Vagina (tissue), 2 donors: ENCODE measurements at regions not wholly inside any gene's neighbourhood (a gene's known extent, or its start where the extent isn't known, plus 50 kb on each side); places are given as distances from the start of the nearest gene placed in this dataset.

Source experiments
- DNase-seq, 2 donors: peaks; one replicate each; pipeline ENCODE4 v3.0.0-alpha.2; 2017; ENCODE audit errors: extremely low spot score in 2 of 2
- H3K27ac ChIP-seq: fragments of 200-600 bp; sonication (generic); one replicate; pipeline ENCODE4 v1.5.1; 2019
- H3K27me3 ChIP-seq: fragments of 200-600 bp; sonication (generic); one replicate; pipeline ENCODE4 v1.5.1; 2019
- H3K36me3 ChIP-seq, 2 donors: fragments of 200-600 bp; sonication (generic); one replicate each; pipeline ENCODE4 v1.5.1; 2017 to 2019
- H3K4me1 ChIP-seq: fragments of 200-600 bp; sonication (generic); one replicate; pipeline ENCODE4 v1.5.1; 2019
- H3K4me3 ChIP-seq, 2 donors: fragments of 200-600 bp; sonication (generic); 1 replicate in 1 of 2; 2 replicates in 1 of 2; pipeline ENCODE4 v1.5.1; 2016 to 2019
- H3K9me3 ChIP-seq: fragments of 200-600 bp; sonication (generic); one replicate; pipeline ENCODE4 v1.5.1; 2019
- CTCF ChIP-seq, 3 experiments: fragments of 450-650 bp in 2 of 3; fragments of 200-600 bp in 1 of 3; sonication (generic) in 1 of 3; IDR thresholded peaks; one replicate each; pipeline ENCODE4 v1.5.1; 2017 to 2019; ENCODE audit warnings: antibody characterized with exemption in 3 of 3, mild to moderate bottlenecking in 2 of 3, moderate library complexity in 2 of 3
- POLR2A ChIP-seq, 2 donors: fragments of 450-650 bp; IDR thresholded peaks; one replicate each; pipeline ENCODE4 v1.6.1; 2017; ENCODE audit warnings: antibody characterized with exemption in 2 of 2, mild to moderate bottlenecking in 2 of 2, moderate library complexity in 2 of 2
- POLR2AphosphoS5 ChIP-seq, 2 donors: sonication (generic); formaldehyde crosslinking; IDR thresholded peaks; one replicate each; pipeline ENCODE4 v1.9.0; 2017; ENCODE audit warnings: antibody characterized with exemption in 2 of 2, mild to moderate bottlenecking in 2 of 2, low read depth in 1 of 2; ENCODE audit not compliant: insufficient read depth in 1 of 2
- intact Hi-C: fragments of 100-400 bp; cut with DNase I; formaldehyde crosslinking; loops from one replicate; pipeline ENCODE4 v1.15.1; 2023

- H3K27me3 ChIP-seq: no peaks in the 10 kb centered on the region
- no peak overlapping the region for H3K27ac ChIP-seq
- intact Hi-C loops: no loop called here
- H3K9me3 ChIP-seq: no peaks in the 10 kb centered on the region
- DNase-seq: no peak
- TF ChIP-seq POLR2AphosphoS5 (IDR thresholded peaks at IDR 0.05; ENCODE audit: insufficient read depth in 1 of 2, low read depth in 1 of 2) (no peak), POLR2A (IDR thresholded peaks at IDR 0.05) (no peak), CTCF (IDR thresholded peaks at IDR 0.05) (no peak)
- H3K4me1 ChIP-seq: no peaks in the 10 kb centered on the region
- H3K4me3 ChIP-seq: no peak overlapping the region
- H3K36me3 ChIP-seq: no peaks in the 10 kb centered on the region
These were observed 196.4 kb upstream of the LDB2 start for GRCh38 chr4:17094876-17095210.

- DNase-seq: no peak
- H3K36me3 ChIP-seq: no peaks in the 10 kb centered on the region
- H3K4me3 ChIP-seq: no peak overlapping the region
- H3K27me3 ChIP-seq: no peaks in the 10 kb centered on the region
- no peaks in the 10 kb centered on the region for H3K4me1 ChIP-seq
- intact Hi-C loops: no loop called here
- TF ChIP-seq POLR2AphosphoS5 (IDR thresholded peaks at IDR 0.05; ENCODE audit: insufficient read depth in 1 of 2, low read depth in 1 of 2) (no peak), CTCF (IDR thresholded peaks at IDR 0.05) (no peak), POLR2A (IDR thresholded peaks at IDR 0.05) (no peak)
- no peak overlapping the region for H3K27ac ChIP-seq
- no peaks in the 10 kb centered on the region for H3K9me3 ChIP-seq
These were observed 195.9 kb upstream of the LDB2 start for GRCh38 chr4:17094159-17094875.

- Histone ChIP-seq H3K4me1 (no peaks in the 10 kb centered on the region), H3K9me3 (no peaks in the 10 kb centered on the region), H3K27ac (no peak overlapping the region), H3K27me3 (no peaks in the 10 kb centered on the region), H3K4me3 (no peak overlapping the region), H3K36me3 (no peaks in the 10 kb centered on the region)
- DNase-seq: no peak
- intact Hi-C loops: no loop called here
- TF ChIP-seq POLR2A (IDR thresholded peaks at IDR 0.05) (no peak), POLR2AphosphoS5 (IDR thresholded peaks at IDR 0.05; ENCODE audit: insufficient read depth in 1 of 2, low read depth in 1 of 2) (no peak), CTCF (IDR thresholded peaks at IDR 0.05) (no peak)
These were observed 195.0 kb upstream of the LDB2 start for GRCh38 chr4:17093481-17093880.

- H3K9me3 ChIP-seq: no peaks in the 10 kb centered on the region
- TF ChIP-seq CTCF (IDR thresholded peaks at IDR 0.05) (no peak), POLR2AphosphoS5 (IDR thresholded peaks at IDR 0.05; ENCODE audit: insufficient read depth in 1 of 2, low read depth in 1 of 2) (no peak), POLR2A (IDR thresholded peaks at IDR 0.05) (no peak)
- no peaks in the 10 kb centered on the region for H3K27me3 ChIP-seq
- no peak for DNase-seq
- no peaks in the 10 kb centered on the region for H3K36me3 ChIP-seq
- no peaks in the 10 kb centered on the region for H3K4me1 ChIP-seq
- intact Hi-C loops: no loop called here
- H3K27ac ChIP-seq: no peak overlapping the region
- H3K4me3 ChIP-seq: no peak overlapping the region
These were observed 194.4 kb upstream of the LDB2 start for GRCh38 chr4:17092736-17093437.

GRCh38 chr4:17091104-17091503 lies 192.7 kb upstream of the LDB2 start:
- Histone ChIP-seq H3K27me3 (no peaks in the 10 kb centered on the region), H3K9me3 (no peaks in the 10 kb centered on the region), H3K27ac (no peak overlapping the region), H3K4me3 (no peak overlapping the region), H3K36me3 (no peaks in the 10 kb centered on the region), H3K4me1 (no peaks in the 10 kb centered on the region)
- intact Hi-C loops: no loop called here
- no peak for DNase-seq
- no peak for TF ChIP-seq CTCF (IDR thresholded peaks at IDR 0.05)
